ENCODE measurements at regions not wholly inside any gene's neighbourhood (a gene's known extent, or its start where the extent isn't known, plus 50 kb on each side); places are given as distances from the start of the nearest gene placed in this dataset.

- TF ChIP-seq CTCF (conservative IDR thresholded peaks at IDR 0.05; ENCODE audit: low read length): no peak
- no peak for TF ChIP-seq EZH2phosphoT487 (IDR thresholded peaks at IDR 0.05; ENCODE audit: borderline replicate concordance, low read depth, low read length)
These were observed 198.2 kb downstream of the AACS start for GRCh38 chr12:125263385-125263784.
